ENCODE measurements at regions not wholly inside any gene's neighbourhood (a gene's known extent, or its start where the extent isn't known, plus 50 kb on each side); places are given as distances from the start of the nearest gene placed in this dataset.
"Not testable (repeated sequence)": the region's sequence is repeated elsewhere in the genome, so short reads cannot be mapped to it uniquely, and the experiment has no call there.

- H3K9me3 Mint-ChIP-seq; H3K27me3 Mint-ChIP-seq (ENCODE audit: low read depth, poor library complexity); H3K27ac Mint-ChIP-seq; H3K4me1 Mint-ChIP-seq; H3K36me3 Mint-ChIP-seq (ENCODE audit: low read depth); DNase-seq; H3K4me3 Mint-ChIP-seq: not testable (repeated sequence)
Observed at GRCh38 chr21:32823296-32823695, 51.7 kb upstream of the PAXBP1 start.

- DNase-seq, result no peak
- H3K36me3 Mint-ChIP-seq (ENCODE audit: low read depth), result no peaks in the 10 kb centered on the region
- peaks cover 11% of the 10 kb centered on the region for H3K27me3 Mint-ChIP-seq (ENCODE audit: low read depth, poor library complexity)
- no peak overlapping the region for H3K27ac Mint-ChIP-seq
- H3K4me3 Mint-ChIP-seq, result no peak overlapping the region
- peaks cover 4% of the 10 kb centered on the region for H3K9me3 Mint-ChIP-seq
- TF ChIP-seq CTCF (IDR thresholded peaks at IDR 0.05), result no peak
- no peaks in the 10 kb centered on the region for H3K4me1 Mint-ChIP-seq
Observed at GRCh38 chr21:32824950-32825349, 53.4 kb upstream of the PAXBP1 start.

DNA sequence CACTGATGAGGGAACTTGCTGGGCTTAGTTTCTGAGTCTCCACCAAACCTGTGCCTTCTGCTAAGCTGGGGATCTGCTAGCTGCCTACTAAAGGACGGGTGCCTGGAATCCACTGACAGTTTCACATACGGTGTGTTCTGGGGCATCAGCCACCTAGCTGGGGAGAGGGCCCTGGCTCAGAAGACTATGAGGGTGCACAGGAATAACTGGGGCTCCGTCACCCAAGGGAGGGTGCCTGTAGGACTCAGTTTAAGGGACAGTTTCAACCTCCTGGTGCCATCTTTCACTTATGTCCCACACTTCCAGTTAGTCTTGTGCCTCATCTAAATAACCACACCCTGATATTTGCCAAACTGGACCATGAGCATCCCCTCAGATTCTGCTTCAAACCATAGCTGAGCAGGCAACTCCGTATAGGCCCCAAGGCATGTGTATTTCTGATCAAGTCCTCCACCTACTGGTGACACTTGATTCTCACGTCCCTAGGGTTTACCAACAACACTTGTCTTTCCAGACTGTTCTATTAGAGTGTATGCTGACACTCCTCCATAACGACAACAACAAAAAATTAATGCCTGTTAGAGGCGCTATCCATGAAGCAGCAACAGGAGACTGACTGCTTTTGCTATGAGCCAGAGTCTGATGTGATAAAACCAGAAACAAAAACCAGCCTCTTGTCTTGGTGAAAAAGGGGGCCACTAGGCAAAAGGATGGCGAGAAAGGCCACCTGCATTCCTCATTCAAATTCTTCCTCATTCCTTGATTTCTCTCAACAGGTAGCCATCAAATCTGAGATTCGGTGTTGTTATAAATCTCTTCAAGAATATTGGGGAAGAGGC, 55.0 kb upstream of the PAXBP1 start:
- Mint-ChIP-seq H3K27ac (no peak overlapping the region), H3K4me1 (no peaks in the 10 kb centered on the region), H3K27me3 (ENCODE audit: low read depth, poor library complexity) (peaks cover 6% of the 10 kb centered on the region), H3K4me3 (no peak overlapping the region), H3K36me3 (ENCODE audit: low read depth) (no peaks in the 10 kb centered on the region), H3K9me3 (peaks cover 4% of the 10 kb centered on the region)
- peak; percentile 14 for DNase-seq
- peak; percentile 48 for TF ChIP-seq CTCF (IDR thresholded peaks at IDR 0.05)

GRCh38 chr21:32828908-32829307, 57.4 kb upstream of the PAXBP1 start:
- Mint-ChIP-seq H3K9me3 (peaks cover 4% of the 10 kb centered on the region), H3K27ac (no peak overlapping the region), H3K4me3 (no peak overlapping the region), H3K4me1 (no peaks in the 10 kb centered on the region), H3K27me3 (ENCODE audit: low read depth, poor library complexity) (peaks cover 3% of the 10 kb centered on the region), H3K36me3 (ENCODE audit: low read depth) (no peaks in the 10 kb centered on the region)
- no peak for TF ChIP-seq CTCF (IDR thresholded peaks at IDR 0.05)
- DNase-seq, result no peak

DNA sequence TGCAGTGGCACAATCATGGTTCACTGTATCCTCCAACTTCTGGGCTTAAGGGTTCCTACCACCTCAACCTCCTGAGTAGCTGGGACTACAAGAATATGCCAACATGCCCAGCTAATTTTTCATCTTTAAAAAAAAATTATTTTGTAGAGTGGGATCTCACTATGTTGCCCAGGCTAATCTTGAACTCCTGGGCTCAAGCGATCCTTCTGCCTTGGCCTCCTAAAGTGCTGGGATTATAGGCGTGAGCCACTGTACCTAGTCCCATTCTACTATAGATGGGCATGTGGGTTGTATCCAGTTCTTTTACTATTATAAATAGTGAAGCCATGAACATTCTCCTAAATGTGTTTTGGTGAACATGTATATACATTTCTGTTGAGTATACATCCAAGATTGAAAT, 57.9 kb upstream of the PAXBP1 start:
- H3K4me3 Mint-ChIP-seq, result no peak overlapping the region
- H3K9me3 Mint-ChIP-seq, result peaks cover 3% of the 10 kb centered on the region
- no peak overlapping the region for H3K27ac Mint-ChIP-seq
- no peak for DNase-seq
- no peaks in the 10 kb centered on the region for H3K4me1 Mint-ChIP-seq
- H3K27me3 Mint-ChIP-seq (ENCODE audit: low read depth, poor library complexity), result peaks cover 7% of the 10 kb centered on the region
- no peaks in the 10 kb centered on the region for H3K36me3 Mint-ChIP-seq (ENCODE audit: low read depth)
- TF ChIP-seq CTCF (IDR thresholded peaks at IDR 0.05), result no peak

- H3K9me3 Mint-ChIP-seq; H3K4me3 Mint-ChIP-seq; H3K36me3 Mint-ChIP-seq (ENCODE audit: low read depth); H3K27ac Mint-ChIP-seq; DNase-seq; H3K4me1 Mint-ChIP-seq; H3K27me3 Mint-ChIP-seq (ENCODE audit: low read depth, poor library complexity): not testable (repeated sequence)
Observed at GRCh38 chr21:32831779-32832178, 60.2 kb upstream of the PAXBP1 start.
